SKM-1 treated with dmso at 0.1 percent for 144 hours (cell line): ENCODE measurements at regions not wholly inside any gene's neighbourhood (a gene's known extent, or its start where the extent isn't known, plus 50 kb on each side); places are given as distances from the start of the nearest gene placed in this dataset.

Source experiments
- DNase-seq: peaks from one replicate; lab custom pipeline; 2025; ENCODE audit not compliant: unreplicated experiment; lab: John Stamatoyannopoulos, UW

GRCh38 chr4:180710628-180711337, 1532.4 kb upstream of the TENM3 start:
- DNase-seq: no peak

- DNase-seq: peak; percentile 20
These were observed 1525.7 kb upstream of the TENM3 start for GRCh38 chr4:180717451-180718033.

- DNase-seq: no peak
These were observed 1521.8 kb upstream of the TENM3 start for GRCh38 chr4:180721356-180721755.

- DNase-seq: no peak
These were observed 1516.6 kb upstream of the TENM3 start for GRCh38 chr4:180726611-180727010.

GRCh38 chr4:180727478-180727877, 1515.7 kb upstream of the TENM3 start:
- DNase-seq: no peak

- no peak for DNase-seq
These were observed 1508.3 kb upstream of the TENM3 start for GRCh38 chr4:180734753-180735432.

GRCh38 chr4:180741703-180742102, 1501.5 kb upstream of the TENM3 start:
- no peak for DNase-seq

- no peak for DNase-seq
These were observed 1498.2 kb upstream of the TENM3 start for GRCh38 chr4:180745019-180745418.

GRCh38 chr4:180751009-180751408, 1492.2 kb upstream of the TENM3 start:
- no peak for DNase-seq

GRCh38 chr4:180757927-180758326, 1485.3 kb upstream of the TENM3 start:
- no peak for DNase-seq

GRCh38 chr4:180766045-180766444, 1477.2 kb upstream of the TENM3 start:
- no peak for DNase-seq

GRCh38 chr4:180766944-180767729, 1476.1 kb upstream of the TENM3 start:
- DNase-seq: no peak

- no peak for DNase-seq
These were observed 1474.6 kb upstream of the TENM3 start for GRCh38 chr4:180768610-180769009.

- DNase-seq: no peak
These were observed 1473.4 kb upstream of the TENM3 start for GRCh38 chr4:180769791-180770190.

GRCh38 chr4:180770265-180770664, 1472.9 kb upstream of the TENM3 start:
- DNase-seq: no peak

- no peak for DNase-seq
These were observed 1458.3 kb upstream of the TENM3 start for GRCh38 chr4:180784940-180785339.

- peak; percentile 30 for DNase-seq
These were observed 1454.5 kb upstream of the TENM3 start for GRCh38 chr4:180788729-180789128.

- DNase-seq: no peak
These were observed 1453.3 kb upstream of the TENM3 start for GRCh38 chr4:180789929-180790328.

GRCh38 chr4:180790471-180790870, 1452.7 kb upstream of the TENM3 start:
- DNase-seq: no peak

GRCh38 chr4:180792541-180792940, 1450.7 kb upstream of the TENM3 start:
- DNase-seq: no peak

- DNase-seq: peak; percentile 88
These were observed 1448.9 kb upstream of the TENM3 start for GRCh38 chr4:180794333-180794732.
